ENCODE measurements at regions not wholly inside any gene's neighbourhood (a gene's known extent, or its start where the extent isn't known, plus 50 kb on each side); places are given as distances from the start of the nearest gene placed in this dataset.

DNA sequence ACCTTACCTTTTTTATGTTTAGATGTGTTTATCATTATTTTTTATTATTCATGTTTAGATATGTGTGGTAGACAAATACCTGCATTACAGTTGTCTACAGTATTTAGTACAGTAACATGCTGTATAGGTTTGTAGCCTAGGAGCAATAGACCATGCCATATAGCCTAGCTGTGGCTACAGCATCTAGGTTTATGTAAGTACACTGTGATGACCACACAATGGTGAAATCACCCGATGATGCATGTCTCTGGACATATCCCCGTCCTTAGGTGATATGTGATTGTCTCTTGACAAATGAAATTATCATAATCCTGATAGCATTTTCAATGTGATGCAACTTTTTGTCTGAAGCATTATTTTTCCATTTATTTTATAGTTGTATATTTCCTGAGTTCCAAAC is 121.2 kb downstream of the DISP1 start:
- Histone ChIP-seq H3K36me3 (ENCODE audit: control insufficient read depth, insufficient read depth, low read length) (no peaks in the 10 kb centered on the region), H3K27ac (ENCODE audit: low read length) (no peak overlapping the region), H3K4me1 (ENCODE audit: control insufficient read depth, insufficient read depth, low read length) (no peaks in the 10 kb centered on the region), H3K4me3 (ENCODE audit: low read length) (no peak overlapping the region), H3K27me3 (ENCODE audit: control insufficient read depth, insufficient read depth, low read length) (no peaks in the 10 kb centered on the region), H3K9me3 (ENCODE audit: control insufficient read depth, insufficient read depth, low read length) (no peaks in the 10 kb centered on the region)
- TF ChIP-seq, protein P1, sequence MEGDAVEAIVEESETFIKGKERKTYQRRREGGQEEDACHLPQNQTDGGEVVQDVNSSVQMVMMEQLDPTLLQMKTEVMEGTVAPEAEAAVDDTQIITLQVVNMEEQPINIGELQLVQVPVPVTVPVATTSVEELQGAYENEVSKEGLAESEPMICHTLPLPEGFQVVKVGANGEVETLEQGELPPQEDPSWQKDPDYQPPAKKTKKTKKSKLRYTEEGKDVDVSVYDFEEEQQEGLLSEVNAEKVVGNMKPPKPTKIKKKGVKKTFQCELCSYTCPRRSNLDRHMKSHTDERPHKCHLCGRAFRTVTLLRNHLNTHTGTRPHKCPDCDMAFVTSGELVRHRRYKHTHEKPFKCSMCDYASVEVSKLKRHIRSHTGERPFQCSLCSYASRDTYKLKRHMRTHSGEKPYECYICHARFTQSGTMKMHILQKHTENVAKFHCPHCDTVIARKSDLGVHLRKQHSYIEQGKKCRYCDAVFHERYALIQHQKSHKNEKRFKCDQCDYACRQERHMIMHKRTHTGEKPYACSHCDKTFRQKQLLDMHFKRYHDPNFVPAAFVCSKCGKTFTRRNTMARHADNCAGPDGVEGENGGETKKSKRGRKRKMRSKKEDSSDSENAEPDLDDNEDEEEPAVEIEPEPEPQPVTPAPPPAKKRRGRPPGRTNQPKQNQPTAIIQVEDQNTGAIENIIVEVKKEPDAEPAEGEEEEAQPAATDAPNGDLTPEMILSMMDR (IDR thresholded peaks at IDR 0.05), result no peak
- DNase-seq (no peak), ATAC-seq (no peak)
- Mint-ChIP-seq H3K4me1 (peaks cover 9 to 13% of the 10 kb centered on the region in 2 donors), H3K36me3 (no peaks in the 10 kb centered on the region), H3K27ac (no peak overlapping the region), H3K4me3 (no peak overlapping the region), H3K9me3 (no peaks in the 10 kb centered on the region), H3K27me3 (ENCODE audit: low read depth in 2 of 2) (no peaks in the 10 kb centered on the region)
- 100% methylated on average over 2 of the region's 2 CpGs for WGBS (ENCODE audit: insufficient coverage)
- intact Hi-C loops (cut with micrococcal nuclease), result no loop called here

DNA sequence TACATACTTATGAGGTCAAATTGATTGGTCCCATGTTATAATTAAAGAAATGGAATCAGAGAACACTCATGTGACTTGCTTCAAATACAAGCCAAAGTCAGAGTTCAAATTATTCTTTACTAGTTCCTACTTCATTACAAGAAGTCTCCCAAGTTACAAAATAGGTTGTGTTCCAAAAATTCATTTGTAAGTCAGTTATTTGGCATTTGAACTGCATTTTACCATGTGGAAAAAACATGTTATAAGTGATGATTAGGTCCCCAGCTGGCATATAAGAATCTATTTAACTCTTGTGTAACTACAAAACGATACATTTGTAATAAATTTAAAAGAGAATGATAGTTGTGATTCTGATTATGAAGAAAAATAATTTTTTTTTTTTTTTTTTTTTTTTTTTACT is 124.1 kb downstream of the DISP1 start:
- no peaks in the 10 kb centered on the region for H3K36me3 Mint-ChIP-seq
- Histone ChIP-seq H3K4me3 (ENCODE audit: low read length) (no peak overlapping the region), H3K9me3 (ENCODE audit: control insufficient read depth, insufficient read depth, low read length) (no peaks in the 10 kb centered on the region), H3K36me3 (ENCODE audit: control insufficient read depth, insufficient read depth, low read length) (no peaks in the 10 kb centered on the region), H3K27me3 (ENCODE audit: control insufficient read depth, insufficient read depth, low read length) (no peaks in the 10 kb centered on the region), H3K27ac (ENCODE audit: low read length) (no peak overlapping the region), H3K4me1 (ENCODE audit: control insufficient read depth, insufficient read depth, low read length) (no peaks in the 10 kb centered on the region)
- H3K9me3 Mint-ChIP-seq, result no peaks in the 10 kb centered on the region
- WGBS (ENCODE audit: insufficient coverage), result no CpG with 5 or more reads among the region's 1 CpG
- H3K4me1 Mint-ChIP-seq, result peaks cover 9% of the 10 kb centered on the region in 2 donors
- intact Hi-C loops (cut with micrococcal nuclease), result no loop called here
- H3K27me3 Mint-ChIP-seq (ENCODE audit: low read depth in 2 of 2), result no peaks in the 10 kb centered on the region
- DNase-seq (no peak), ATAC-seq (no peak)
- no peak overlapping the region for H3K4me3 Mint-ChIP-seq
- TF ChIP-seq, protein P1 (IDR thresholded peaks at IDR 0.05), result no peak
- H3K27ac Mint-ChIP-seq, result no peak overlapping the region

DNA sequence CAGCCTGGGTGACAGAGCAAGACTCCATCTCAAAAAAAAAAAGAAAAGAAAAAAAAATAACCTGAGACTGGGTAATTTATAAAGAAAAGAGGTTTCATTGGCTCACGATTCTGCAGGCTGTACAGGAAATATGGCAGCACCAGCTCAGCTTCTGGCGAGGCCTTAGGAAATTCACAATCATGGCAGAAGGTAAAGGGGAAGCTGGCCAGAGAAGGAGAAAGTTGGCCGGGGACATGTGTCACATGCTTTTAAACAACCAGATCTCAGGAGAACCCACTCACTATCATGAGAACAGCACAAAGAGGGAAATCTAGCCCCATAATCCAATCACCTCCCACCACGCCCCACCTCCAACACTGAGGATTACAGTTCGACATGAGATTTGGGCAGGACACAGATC is 125.3 kb downstream of the DISP1 start:
- H3K4me1 ChIP-seq (ENCODE audit: control insufficient read depth, insufficient read depth, low read length), result no peaks in the 10 kb centered on the region
- 90% methylated on average over 5 of the region's 5 CpGs for WGBS (ENCODE audit: insufficient coverage)
- ATAC-seq, result no peak

DNA sequence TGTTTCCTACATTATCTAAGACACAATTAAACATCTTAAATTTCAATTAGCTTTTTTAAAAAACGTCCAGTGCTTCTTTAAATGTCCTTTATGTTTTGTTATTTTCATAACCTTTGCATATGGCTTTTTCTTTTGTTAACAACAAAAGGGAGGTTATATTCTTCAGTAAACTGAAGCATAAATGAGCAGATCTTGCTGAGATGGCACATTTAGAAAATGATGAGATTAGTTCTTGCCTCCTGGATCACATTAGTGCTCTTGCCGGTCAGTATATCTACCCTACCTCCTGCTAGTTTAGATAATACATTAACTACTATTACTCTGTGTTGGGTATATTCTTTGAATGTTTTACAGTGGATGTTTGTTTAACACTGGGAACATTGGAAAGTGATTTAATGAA is 126.1 kb downstream of the DISP1 start:
- Histone ChIP-seq H3K36me3 (ENCODE audit: control insufficient read depth, insufficient read depth, low read length) (no peaks in the 10 kb centered on the region), H3K4me1 (ENCODE audit: control insufficient read depth, insufficient read depth, low read length) (no peaks in the 10 kb centered on the region), H3K27ac (ENCODE audit: low read length) (no peak overlapping the region), H3K9me3 (ENCODE audit: control insufficient read depth, insufficient read depth, low read length) (no peaks in the 10 kb centered on the region), H3K4me3 (ENCODE audit: low read length) (no peak overlapping the region), H3K27me3 (ENCODE audit: control insufficient read depth, insufficient read depth, low read length) (no peaks in the 10 kb centered on the region)
- Mint-ChIP-seq H3K27me3 (ENCODE audit: low read depth in 2 of 2) (no peaks in the 10 kb centered on the region), H3K36me3 (no peaks in the 10 kb centered on the region), H3K9me3 (no peaks in the 10 kb centered on the region), H3K4me1 (no peaks in the 10 kb centered on the region), H3K4me3 (no peak overlapping the region), H3K27ac (no peak overlapping the region)
- TF ChIP-seq, protein P1 (IDR thresholded peaks at IDR 0.05), result no peak
- no CpG with 5 or more reads among the region's 2 CpGs for WGBS (ENCODE audit: insufficient coverage)
- intact Hi-C loops (cut with micrococcal nuclease), result no loop called here
- no peak for DNase-seq
- no peak for ATAC-seq

More for the DNA sequence above, 125.3 kb downstream of the DISP1 start:
- no peak for DNase-seq
- H3K36me3 Mint-ChIP-seq, result no peaks in the 10 kb centered on the region
- Histone ChIP-seq H3K9me3 (ENCODE audit: control insufficient read depth, insufficient read depth, low read length) (no peaks in the 10 kb centered on the region), H3K27me3 (ENCODE audit: control insufficient read depth, insufficient read depth, low read length) (no peaks in the 10 kb centered on the region), H3K4me3 (ENCODE audit: low read length) (no peak overlapping the region), H3K36me3 (ENCODE audit: control insufficient read depth, insufficient read depth, low read length) (no peaks in the 10 kb centered on the region), H3K27ac (ENCODE audit: low read length) (no peak overlapping the region)
- no peaks in the 10 kb centered on the region for H3K9me3 Mint-ChIP-seq
- intact Hi-C loops (cut with micrococcal nuclease), result no loop called here
- TF ChIP-seq, protein P1 (IDR thresholded peaks at IDR 0.05), result no peak
- H3K4me1 Mint-ChIP-seq, result peaks cover 5% of the 10 kb centered on the region in 2 donors
- no peak overlapping the region for H3K4me3 Mint-ChIP-seq
- no peaks in the 10 kb centered on the region for H3K27me3 Mint-ChIP-seq (ENCODE audit: low read depth in 2 of 2)
- no peak overlapping the region for H3K27ac Mint-ChIP-seq

Measured in natural killer cell (primary cell).